DMS53 (cell line): ENCODE measurements at regions not wholly inside any gene's neighbourhood (a gene's known extent, or its start where the extent isn't known, plus 50 kb on each side); places are given as distances from the start of the nearest gene placed in this dataset.
"Not testable (repeated sequence)": the region's sequence is repeated elsewhere in the genome, so short reads cannot be mapped to it uniquely, and the experiment has no call there.

Source experiments
- DNase-seq: peaks from one replicate; lab custom pipeline; 2025; lab: John Stamatoyannopoulos, UW

GRCh38 chr12:91672130-91672529 is 473.5 kb downstream of the BTG1 start:
- no peak for DNase-seq

GRCh38 chr12:91667694-91668093 is 478.0 kb downstream of the BTG1 start:
- DNase-seq, result no peak

- peak; percentile 83 for DNase-seq
Measured at GRCh38 chr12:91663744-91664143, 481.1 kb upstream of the DCN start.

GRCh38 chr12:91663310-91663709 is 480.7 kb upstream of the DCN start:
- peak; percentile 90 for DNase-seq

DNA sequence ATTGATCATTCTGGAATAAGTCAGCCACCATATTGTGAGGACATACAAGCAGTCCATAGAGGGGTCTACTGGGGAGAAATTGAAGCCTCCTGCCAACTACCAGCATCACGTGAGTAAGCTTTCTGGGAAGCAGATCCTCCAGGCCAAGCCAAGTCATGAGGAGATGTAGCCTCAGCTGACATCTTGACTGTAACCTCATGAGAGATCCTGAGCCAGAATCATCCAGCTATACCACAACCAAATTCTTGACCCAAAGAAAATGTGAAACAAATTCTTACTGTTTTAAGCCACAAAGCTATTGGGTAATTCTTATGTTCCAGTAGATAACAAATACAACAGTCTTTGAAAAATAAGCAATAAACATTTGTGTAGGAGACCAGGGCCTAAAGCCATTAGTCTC is 479.4 kb upstream of the DCN start:
- DNase-seq, result no peak

GRCh38 chr12:91657032-91657431 is 474.4 kb upstream of the DCN start:
- no peak for DNase-seq

DNA sequence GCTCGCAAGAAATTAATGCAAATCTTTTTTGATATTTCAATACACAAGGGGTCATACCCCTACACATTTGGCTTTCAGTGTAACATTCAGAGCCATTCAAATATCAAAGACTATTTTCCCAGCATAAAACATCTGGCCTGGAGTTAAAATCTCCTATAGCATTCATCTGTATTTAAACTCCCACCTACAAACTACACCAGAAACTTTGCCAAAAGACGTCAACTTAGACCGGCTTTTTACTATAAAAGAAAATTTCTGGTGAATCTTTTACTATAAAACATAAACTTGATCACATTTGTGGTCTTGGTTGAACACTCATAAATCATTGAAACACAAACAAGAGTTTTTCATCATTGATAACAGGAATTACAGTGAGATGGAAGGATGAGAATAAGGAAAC is 473.3 kb upstream of the DCN start:
- no peak for DNase-seq

- DNase-seq, result no peak
Measured at GRCh38 chr12:91654087-91654486, 471.5 kb upstream of the DCN start.

GRCh38 chr12:91651728-91652127 is 469.1 kb upstream of the DCN start:
- DNase-seq, result no peak

- no peak for DNase-seq
Measured at GRCh38 chr12:91643763-91644162, 461.1 kb upstream of the DCN start.

DNA sequence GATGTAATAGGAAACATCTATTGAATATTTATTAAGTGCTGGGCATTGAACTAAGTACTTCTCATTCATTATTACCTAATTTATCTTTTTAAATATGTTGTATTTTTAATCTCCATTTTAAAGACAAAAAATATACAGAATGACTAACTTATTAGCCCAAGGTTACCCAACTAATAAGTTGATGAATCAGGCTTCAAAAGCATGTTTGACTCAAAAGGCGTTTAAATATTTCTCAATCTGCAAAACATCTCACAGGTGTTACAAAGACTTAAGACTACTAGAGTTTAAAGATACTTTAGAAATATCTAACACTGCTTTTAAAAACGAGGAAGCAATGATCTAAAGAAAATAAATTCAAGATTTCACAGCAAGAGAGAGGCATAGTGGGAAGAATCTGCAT is 457.4 kb upstream of the DCN start:
- no peak for DNase-seq

- DNase-seq, result peak; percentile 41
Measured at GRCh38 chr12:91639327-91639726, 456.7 kb upstream of the DCN start.

- peak; percentile 61 for DNase-seq
Measured at GRCh38 chr12:91637789-91638624, 455.4 kb upstream of the DCN start.

DNA sequence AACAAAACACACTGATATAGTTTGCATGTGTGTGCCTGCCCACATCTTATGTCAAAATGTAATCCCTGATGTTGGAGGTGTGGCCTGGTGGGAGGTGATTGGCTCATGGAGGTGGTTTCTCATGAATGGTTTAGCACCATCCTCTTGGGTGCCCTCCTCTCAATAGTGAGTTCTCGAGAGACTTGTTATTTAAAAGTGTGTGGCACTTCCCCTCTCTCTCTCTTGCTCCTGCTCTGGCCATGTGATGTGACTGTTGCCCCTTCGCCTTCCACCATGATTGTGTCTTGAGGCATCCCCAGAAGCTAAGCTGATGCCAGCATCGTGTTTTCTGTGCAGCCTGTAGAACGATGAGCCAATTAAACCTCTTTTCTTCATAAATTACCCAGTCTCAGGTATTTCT is 454.1 kb upstream of the DCN start:
- peak; percentile 25 for DNase-seq

GRCh38 chr12:91634386-91634713 is 451.7 kb upstream of the DCN start:
- not testable (repeated sequence) for DNase-seq

- no peak for DNase-seq
Measured at GRCh38 chr12:91633734-91634357, 451.2 kb upstream of the DCN start.

DNA sequence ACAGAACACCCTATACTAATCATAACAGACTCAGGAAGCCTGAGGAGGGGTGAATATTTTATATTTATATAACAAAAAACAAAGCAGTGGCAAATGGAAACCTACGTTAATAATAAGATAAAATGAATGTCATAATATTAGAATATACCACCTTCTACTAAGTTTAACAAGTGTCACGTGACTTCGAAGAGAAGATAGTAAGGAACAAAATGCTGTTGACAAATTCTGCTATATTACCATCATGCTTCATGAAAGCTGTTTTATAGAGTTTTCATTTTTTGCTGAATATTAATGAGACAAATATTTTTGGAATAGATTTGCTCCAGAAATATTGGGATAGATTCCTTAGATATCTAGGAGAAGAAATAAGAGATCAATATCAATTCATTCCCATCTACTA is 450.6 kb upstream of the DCN start:
- DNase-seq, result no peak

DNA sequence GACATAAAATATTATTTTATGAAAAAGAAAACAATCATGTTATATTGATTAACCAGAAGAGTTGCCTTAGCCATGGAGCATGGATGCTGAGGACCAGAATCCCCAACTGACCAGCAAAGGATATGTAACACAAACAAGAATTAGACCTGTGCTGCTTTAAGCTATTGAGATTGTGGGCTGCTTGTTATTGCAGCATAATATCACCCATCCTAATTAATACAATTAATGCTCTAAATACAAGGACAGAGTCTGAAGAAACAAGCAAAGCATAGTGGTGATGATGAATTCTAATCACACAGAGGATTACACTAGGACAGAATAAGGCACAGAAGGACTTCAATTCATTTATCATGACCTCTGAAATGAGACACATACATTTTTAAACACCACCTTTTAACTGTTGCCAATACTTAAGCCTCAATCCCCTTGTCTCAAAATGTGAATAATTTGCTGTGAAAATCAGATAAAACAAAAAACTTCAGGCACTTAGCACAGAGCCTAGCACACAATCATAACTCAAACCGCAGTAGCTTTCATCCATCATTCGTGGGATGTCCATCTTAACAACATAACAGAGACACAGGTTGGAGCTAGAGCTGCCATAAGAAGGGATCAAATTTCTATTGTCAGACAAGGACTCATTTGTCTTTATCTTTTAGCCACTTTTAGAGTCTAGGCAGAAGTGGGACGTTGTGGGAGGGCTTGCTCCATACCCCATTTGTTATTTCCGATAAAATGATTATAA is 449.6 kb upstream of the DCN start:
- no peak for DNase-seq

GRCh38 chr12:91630596-91631293 is 448.1 kb upstream of the DCN start:
- DNase-seq, result no peak

DNA sequence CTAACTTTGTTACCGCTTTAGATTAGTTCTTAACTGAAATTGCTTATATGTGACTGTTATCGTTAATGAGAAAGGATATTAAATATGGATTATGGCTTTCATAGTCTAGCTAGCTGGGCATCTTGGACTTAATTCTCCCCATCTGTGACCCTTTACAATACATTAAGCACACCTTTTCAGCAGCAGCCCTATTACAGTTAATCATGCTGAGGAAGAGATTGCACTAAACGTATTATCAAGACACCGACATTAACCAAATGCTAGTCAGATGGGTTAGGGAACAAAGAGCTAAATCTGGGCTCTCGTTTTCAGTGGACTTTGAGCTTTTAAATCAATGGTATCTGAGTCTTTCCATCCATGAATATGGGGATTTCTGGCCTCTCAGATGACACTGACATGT is 447.5 kb upstream of the DCN start:
- DNase-seq, result no peak

- DNase-seq, result no peak
Measured at GRCh38 chr12:91629440-91629839, 446.8 kb upstream of the DCN start.

DNA sequence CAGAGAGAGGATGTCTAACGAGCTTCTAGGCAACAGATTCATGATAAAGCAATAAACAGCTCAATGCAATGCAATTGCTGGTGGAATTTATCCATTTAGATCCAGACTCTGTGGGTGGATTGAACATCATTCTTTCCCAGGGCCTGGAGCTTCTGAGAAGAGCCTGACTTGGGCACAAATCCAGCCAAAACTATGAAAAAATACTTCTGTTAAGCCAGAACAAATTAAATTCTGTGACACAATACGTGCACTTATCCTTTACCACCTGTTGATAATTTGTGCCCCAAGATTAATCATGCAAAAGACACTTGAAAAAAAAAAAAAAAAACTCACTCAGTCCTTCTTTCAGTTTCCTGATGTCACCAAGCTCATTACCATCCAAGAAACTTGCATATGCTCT is 446.0 kb upstream of the DCN start:
- no peak for DNase-seq

- no peak for DNase-seq
Measured at GRCh38 chr12:91627225-91627624, 444.6 kb upstream of the DCN start.
